ENCODE measurements at regions not wholly inside any gene's neighbourhood (a gene's known extent, or its start where the extent isn't known, plus 50 kb on each side); places are given as distances from the start of the nearest gene placed in this dataset.

- CTCF ChIA-PET, result no interaction called here
- intact Hi-C loops (cut with micrococcal nuclease; ENCODE audit: unreplicated experiment), result no loop called here
- Histone ChIP-seq H2AFZ (no peak overlapping the region), H3K9me3 (ENCODE audit: insufficient read depth, low read depth) (no peaks in the 10 kb centered on the region), H3K9me2 (ENCODE audit: insufficient read depth) (no peaks in the 10 kb centered on the region), H3K27me3 (ENCODE audit: insufficient read depth, low read depth) (no peaks in the 10 kb centered on the region; the same call in 1 of the 2 replicates), H3K36me3 (ENCODE audit: low read depth) (no peaks in the 10 kb centered on the region), H4K20me1 (ENCODE audit: insufficient read depth) (no peaks in the 10 kb centered on the region), H3F3A (ENCODE audit: insufficient read depth, low read depth) (no peaks in the 10 kb centered on the region), H3K27ac (no peak overlapping the region), H3K4me3 (no peak overlapping the region), H3K4me2 (no peak overlapping the region), H3K4me1 (replicated peaks; ENCODE audit: insufficient read depth) (no peaks in the 10 kb centered on the region), H3K79me2 (ENCODE audit: low read depth) (no peaks in the 10 kb centered on the region)
- BruUV-seq (replicated peaks), result no TSS peak
- POLR2A ChIA-PET (ENCODE audit: unreplicated experiment), result interaction anchor here (0.6 kb wide), 1 partner anchor 17 kb away, joined by 7 read pairs; no protein-coding TSS in a partner anchor
- TF ChIP-seq EZH2 (IDR thresholded peaks at IDR 0.05; ENCODE audit: low read depth), result no peak
- TF ChIP-seq CTCF (conservative IDR thresholded peaks at IDR 0.05), result no peak
- no peak for DNase-seq
These were observed 131.4 kb upstream of the TSLP start for GRCh38 chr5:110940136-110940535.

GRCh38 chr5:110945874-110946436, 125.6 kb upstream of the TSLP start:
- TF ChIP-seq CTCF (conservative IDR thresholded peaks at IDR 0.05), result no peak
- no peak for TF ChIP-seq EZH2 (IDR thresholded peaks at IDR 0.05; ENCODE audit: low read depth)
- H3K27ac ChIP-seq, result no peak overlapping the region
- H3K4me2 ChIP-seq, result no peak overlapping the region
- no peaks in the 10 kb centered on the region for H4K20me1 ChIP-seq (ENCODE audit: insufficient read depth)
- CTCF ChIA-PET, result no interaction called here
- no TSS peak for BruUV-seq (replicated peaks)
- no peak for DNase-seq
- H3F3A ChIP-seq (ENCODE audit: insufficient read depth, low read depth), result peaks cover 2% of the 10 kb centered on the region; the same call in 1 of the 2 replicates
- no peaks in the 10 kb centered on the region for H3K79me2 ChIP-seq (ENCODE audit: low read depth)
- POLR2A ChIA-PET (ENCODE audit: unreplicated experiment), result no interaction called here
- no peaks in the 10 kb centered on the region; the same call in 1 of the 2 replicates for H3K27me3 ChIP-seq (ENCODE audit: insufficient read depth, low read depth)
- H3K9me2 ChIP-seq (ENCODE audit: insufficient read depth), result no peaks in the 10 kb centered on the region
- H3K4me3 ChIP-seq, result no peak overlapping the region
- H2AFZ ChIP-seq, result no peak overlapping the region
- H3K4me1 ChIP-seq (replicated peaks; ENCODE audit: insufficient read depth), result 0 out of 2 replicates have a peak, but pooled peaks cover 3% of the 10 kb centered on the region
- H3K9me3 ChIP-seq (ENCODE audit: insufficient read depth, low read depth), result 0 out of 2 replicates have a peak, but pooled peaks cover 3% of the 10 kb centered on the region
- intact Hi-C loops (cut with micrococcal nuclease; ENCODE audit: unreplicated experiment), result no loop called here
- no peaks in the 10 kb centered on the region for H3K36me3 ChIP-seq (ENCODE audit: low read depth)

- Histone ChIP-seq H3K9me2 (ENCODE audit: insufficient read depth) (no peaks in the 10 kb centered on the region), H3F3A (ENCODE audit: insufficient read depth, low read depth) (peaks cover 6% of the 10 kb centered on the region; the same call in 1 of the 2 replicates), H3K27ac (peak overlapping the region; percentile 73), H3K27me3 (ENCODE audit: insufficient read depth, low read depth) (no peaks in the 10 kb centered on the region), H3K79me2 (ENCODE audit: low read depth) (no peaks in the 10 kb centered on the region), H3K4me2 (peak overlapping the region; percentile 4; the same call in 1 of the 2 replicates), H3K4me3 (no peak overlapping the region), H3K36me3 (ENCODE audit: low read depth) (no peaks in the 10 kb centered on the region), H3K4me1 (replicated peaks; ENCODE audit: insufficient read depth) (peaks cover 14% of the 10 kb centered on the region), H2AFZ (no peak overlapping the region), H3K9me3 (ENCODE audit: insufficient read depth, low read depth) (peaks cover 7% of the 10 kb centered on the region; the same call in 1 of the 2 replicates), H4K20me1 (ENCODE audit: insufficient read depth) (no peaks in the 10 kb centered on the region)
- no TSS peak for BruUV-seq (replicated peaks)
- ChIA-PET CTCF (no interaction called here), POLR2A (ENCODE audit: unreplicated experiment) (no interaction called here)
- intact Hi-C loops (cut with micrococcal nuclease; ENCODE audit: unreplicated experiment), result no loop called here
- no peak for TF ChIP-seq CTCF (conservative IDR thresholded peaks at IDR 0.05)
- TF ChIP-seq EZH2 (IDR thresholded peaks at IDR 0.05; ENCODE audit: low read depth), result no peak
- DNase-seq, result peak in 1 of 2 experiments; percentile 78
These were observed 120.1 kb upstream of the TSLP start for GRCh38 chr5:110951373-110951791.
